ENCODE measurements at regions not wholly inside any gene's neighbourhood (a gene's known extent, or its start where the extent isn't known, plus 50 kb on each side); places are given as distances from the start of the nearest gene placed in this dataset.

GRCh38 chr12:19066475-19067001, 63.0 kb upstream of the PLEKHA5 start:
- Mint-ChIP-seq H3K27ac (no peak overlapping the region), H3K4me3 (no peak overlapping the region), H3K4me1 (no peaks in the 10 kb centered on the region), H3K27me3 (peaks cover 2% of the 10 kb centered on the region), H3K9me3 (ENCODE audit: low read depth) (no peaks in the 10 kb centered on the region), H3K36me3 (ENCODE audit: low read depth) (no peaks in the 10 kb centered on the region)
- intact Hi-C loops (cut with DNase I, micrococcal nuclease), result no loop called here
- DNase-seq, result no peak
- POLR2A ChIA-PET, result no interaction called here
- CTCF ChIA-PET, result no interaction called here
- ATAC-seq, result no peak

- Mint-ChIP-seq H3K4me1 (no peaks in the 10 kb centered on the region), H3K27me3 (peaks cover 4% of the 10 kb centered on the region), H3K4me3 (no peak overlapping the region), H3K9me3 (ENCODE audit: low read depth) (no peaks in the 10 kb centered on the region), H3K36me3 (ENCODE audit: low read depth) (no peaks in the 10 kb centered on the region), H3K27ac (no peak overlapping the region)
- ATAC-seq (no peak), DNase-seq (no peak)
- CTCF ChIA-PET, result no interaction called here
- intact Hi-C loops (cut with DNase I, micrococcal nuclease), result no loop called here
- POLR2A ChIA-PET, result no interaction called here
These were observed 61.4 kb upstream of the PLEKHA5 start for GRCh38 chr12:19068137-19068536.

GRCh38 chr12:19070341-19070740, 59.2 kb upstream of the PLEKHA5 start:
- H3K4me3 Mint-ChIP-seq, result no peak overlapping the region
- H3K27ac Mint-ChIP-seq, result no peak overlapping the region
- DNase-seq (no peak), ATAC-seq (no peak)
- CTCF ChIA-PET, result no interaction called here
- H3K9me3 Mint-ChIP-seq (ENCODE audit: low read depth), result no peaks in the 10 kb centered on the region
- no peaks in the 10 kb centered on the region for H3K4me1 Mint-ChIP-seq
- intact Hi-C loops (cut with DNase I, micrococcal nuclease), result no loop called here
- POLR2A ChIA-PET, result no interaction called here
- no peaks in the 10 kb centered on the region for H3K36me3 Mint-ChIP-seq (ENCODE audit: low read depth)
- H3K27me3 Mint-ChIP-seq, result peaks cover 4% of the 10 kb centered on the region

- Mint-ChIP-seq H3K4me1 (no peaks in the 10 kb centered on the region), H3K4me3 (no peak overlapping the region), H3K9me3 (ENCODE audit: low read depth) (no peaks in the 10 kb centered on the region), H3K36me3 (ENCODE audit: low read depth) (no peaks in the 10 kb centered on the region), H3K27me3 (peaks cover 4% of the 10 kb centered on the region), H3K27ac (no peak overlapping the region)
- ATAC-seq (no peak), DNase-seq (no peak)
- CTCF ChIA-PET, result interaction anchor here (1.1 kb wide), 1 partner anchor 10 kb away, joined by 3 read pairs; no protein-coding TSS in a partner anchor
- intact Hi-C loops (cut with DNase I, micrococcal nuclease), result no loop called here
- POLR2A ChIA-PET, result no interaction called here
These were observed 54.8 kb upstream of the PLEKHA5 start for GRCh38 chr12:19074700-19075099.

- Mint-ChIP-seq H3K4me1 (no peaks in the 10 kb centered on the region), H3K27me3 (peaks cover 4% of the 10 kb centered on the region), H3K36me3 (ENCODE audit: low read depth) (no peaks in the 10 kb centered on the region), H3K27ac (no peak overlapping the region), H3K4me3 (no peak overlapping the region), H3K9me3 (ENCODE audit: low read depth) (no peaks in the 10 kb centered on the region)
- ATAC-seq, result no peak
- POLR2A ChIA-PET, result no interaction called here
- no peak for DNase-seq
- intact Hi-C loops (cut with DNase I, micrococcal nuclease), result no loop called here
- CTCF ChIA-PET, result interaction anchor here (0.6 kb wide), 1 partner anchor 563 kb away, joined by 3 read pairs; no protein-coding TSS in a partner anchor
These were observed 53.7 kb upstream of the PLEKHA5 start for GRCh38 chr12:19075711-19076340.

Data from activated CD4-positive, alpha-beta T cell treated with anti-CD3 and anti-CD28 coated beads for 36 hours (primary cell).